ENCODE measurements at regions not wholly inside any gene's neighbourhood (a gene's known extent, or its start where the extent isn't known, plus 50 kb on each side); places are given as distances from the start of the nearest gene placed in this dataset.

GRCh38 chr18:78632111-78632541 is 347.5 kb upstream of the SALL3 start:
- TF ChIP-seq TAF1 (IDR thresholded peaks at IDR 0.05; ENCODE audit: borderline replicate concordance, insufficient read depth, low read length) = no peak
- no peak for TF ChIP-seq FOXP2 (optimal IDR thresholded peaks at IDR 0.05; ENCODE audit: borderline replicate concordance, extremely low read depth, extremely low read length, insufficient read depth)
- TF ChIP-seq REST (IDR thresholded peaks at IDR 0.05; ENCODE audit: insufficient read depth in 1 of 2, low read depth in 2 of 2, low read length in 2 of 2) = no peak
- no peak for TF ChIP-seq POLR2AphosphoS5 (IDR thresholded peaks at IDR 0.05; ENCODE audit: low read depth, low read length)
- no peak for TF ChIP-seq SIN3A (IDR thresholded peaks at IDR 0.05; ENCODE audit: borderline replicate concordance, insufficient read depth, low read length)
